Tibial nerve (tissue), 4 donors: ENCODE measurements at regions not wholly inside any gene's neighbourhood (a gene's known extent, or its start where the extent isn't known, plus 50 kb on each side); places are given as distances from the start of the nearest gene placed in this dataset.

Source experiments
- CTCF ChIP-seq, 5 experiments: fragments of 200-600 bp in 3 of 5; fragments of 450-650 bp in 2 of 5; sonication (generic) in 3 of 5; IDR thresholded peaks; one replicate each; pipeline ENCODE4 v1.5.1; 2016 to 2019; ENCODE audit warnings: antibody characterized with exemption in 5 of 5, mild to moderate bottlenecking in 3 of 5, moderate library complexity in 2 of 5
- EP300 ChIP-seq, 2 donors: sonication (generic); formaldehyde crosslinking; IDR thresholded peaks; one replicate each; pipeline ENCODE4 v1.6.1; 2017; ENCODE audit warnings: antibody characterized with exemption in 2 of 2, mild to moderate bottlenecking in 1 of 2
- POLR2A ChIP-seq, 2 donors: fragments of 450-650 bp; IDR thresholded peaks; one replicate each; pipeline ENCODE4 v1.6.1; 2017; ENCODE audit warnings: antibody characterized with exemption in 2 of 2, mild to moderate bottlenecking in 2 of 2, moderate library complexity in 2 of 2

DNA sequence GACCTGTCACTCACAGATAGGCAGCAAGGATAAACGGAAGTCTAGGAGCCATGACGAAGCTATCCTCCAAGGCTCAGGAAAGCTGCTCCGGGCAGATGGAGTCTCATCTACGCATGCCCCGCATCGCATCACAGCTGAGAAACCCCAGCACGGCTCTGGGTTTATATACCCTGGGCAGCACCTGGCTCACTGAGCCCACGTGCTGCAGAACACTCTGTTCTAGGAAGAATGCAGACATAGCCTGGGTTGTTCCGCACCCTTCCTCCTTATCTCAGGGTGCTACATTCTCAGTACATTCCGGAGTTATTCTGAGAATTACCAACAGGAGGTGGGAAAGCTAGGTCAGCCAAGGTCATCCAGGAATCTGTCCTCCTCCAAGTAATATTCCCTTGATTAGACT lies 260.4 kb downstream of the CBLN4 start:
- no peak for TF ChIP-seq EP300 (IDR thresholded peaks at IDR 0.05)
- no peak for TF ChIP-seq CTCF (IDR thresholded peaks at IDR 0.05)
- TF ChIP-seq POLR2A (IDR thresholded peaks at IDR 0.05), result no peak
